Esophagus squamous epithelium (tissue), 4 donors: ENCODE measurements at regions not wholly inside any gene's neighbourhood (a gene's known extent, or its start where the extent isn't known, plus 50 kb on each side); places are given as distances from the start of the nearest gene placed in this dataset.

Experiments
- POLR2A ChIP-seq, 4 donors: fragments of 450-650 bp; IDR thresholded peaks; one replicate each; pipeline ENCODE4 v1.6.1; 2017; ENCODE audit warnings: antibody characterized with exemption in 4 of 4, mild to moderate bottlenecking in 4 of 4, moderate library complexity in 3 of 4
- TF ChIP-seq, protein P1 (sequence below), 6 experiments: fragments of 450-650 bp in 4 of 6; fragments of 200-600 bp in 2 of 6; sonication (generic) in 2 of 6; IDR thresholded peaks; one replicate each; pipeline ENCODE4 v1.5.1; 2016 to 2019; ENCODE audit warnings: antibody characterized with exemption in 6 of 6, mild to moderate bottlenecking in 4 of 6, moderate library complexity in 4 of 6

DNA sequence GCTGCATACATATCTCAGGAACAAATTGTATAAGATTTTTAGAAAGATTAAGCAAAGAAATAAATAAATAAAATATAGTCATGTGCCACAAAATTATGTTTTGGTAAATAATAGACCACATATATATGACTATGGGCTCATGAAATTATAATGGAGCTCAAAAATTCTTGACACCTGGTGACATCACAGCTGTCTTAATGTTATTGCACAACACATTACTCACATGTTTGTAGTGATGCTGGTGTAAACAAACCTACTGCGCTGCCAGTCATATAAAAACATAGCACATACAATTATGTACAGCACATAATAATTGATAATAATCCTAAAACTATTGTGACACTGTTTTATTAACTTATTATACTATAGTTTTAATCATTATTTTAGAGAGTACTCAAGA is 1159.1 kb downstream of the SI start:
- TF ChIP-seq, protein P1, sequence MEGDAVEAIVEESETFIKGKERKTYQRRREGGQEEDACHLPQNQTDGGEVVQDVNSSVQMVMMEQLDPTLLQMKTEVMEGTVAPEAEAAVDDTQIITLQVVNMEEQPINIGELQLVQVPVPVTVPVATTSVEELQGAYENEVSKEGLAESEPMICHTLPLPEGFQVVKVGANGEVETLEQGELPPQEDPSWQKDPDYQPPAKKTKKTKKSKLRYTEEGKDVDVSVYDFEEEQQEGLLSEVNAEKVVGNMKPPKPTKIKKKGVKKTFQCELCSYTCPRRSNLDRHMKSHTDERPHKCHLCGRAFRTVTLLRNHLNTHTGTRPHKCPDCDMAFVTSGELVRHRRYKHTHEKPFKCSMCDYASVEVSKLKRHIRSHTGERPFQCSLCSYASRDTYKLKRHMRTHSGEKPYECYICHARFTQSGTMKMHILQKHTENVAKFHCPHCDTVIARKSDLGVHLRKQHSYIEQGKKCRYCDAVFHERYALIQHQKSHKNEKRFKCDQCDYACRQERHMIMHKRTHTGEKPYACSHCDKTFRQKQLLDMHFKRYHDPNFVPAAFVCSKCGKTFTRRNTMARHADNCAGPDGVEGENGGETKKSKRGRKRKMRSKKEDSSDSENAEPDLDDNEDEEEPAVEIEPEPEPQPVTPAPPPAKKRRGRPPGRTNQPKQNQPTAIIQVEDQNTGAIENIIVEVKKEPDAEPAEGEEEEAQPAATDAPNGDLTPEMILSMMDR (IDR thresholded peaks at IDR 0.05) = no peak
- TF ChIP-seq POLR2A (IDR thresholded peaks at IDR 0.05) = no peak
